ENCODE measurements at regions not wholly inside any gene's neighbourhood (a gene's known extent, or its start where the extent isn't known, plus 50 kb on each side); places are given as distances from the start of the nearest gene placed in this dataset.

DNA sequence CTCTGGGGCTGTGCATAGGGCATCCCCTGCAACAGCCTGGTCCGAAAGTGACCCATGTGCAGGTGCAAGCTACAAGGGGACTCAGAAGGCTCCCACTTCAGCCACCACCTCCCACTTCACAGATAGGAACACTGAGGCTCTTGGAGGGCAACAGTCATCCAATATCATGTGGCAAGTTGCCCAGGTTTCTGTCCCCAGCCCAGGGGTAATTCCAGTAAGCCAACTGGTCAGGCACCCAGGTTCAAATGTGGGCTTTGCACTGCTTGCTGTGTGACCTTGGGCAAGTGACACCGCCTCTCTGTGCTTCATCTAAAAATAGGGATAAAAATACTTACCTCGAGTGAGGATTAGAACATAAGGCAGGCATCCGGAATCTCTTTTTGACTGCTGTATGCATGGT is 62.0 kb upstream of the SIRPA start:
- no peak overlapping the region for H3K4me2 ChIP-seq (ENCODE audit: insufficient read depth, low read length)
- ChIA-PET POLR2A (no interaction called here), CTCF (interaction anchor here (4.4 kb wide), 1 partner anchor 31 kb away, joined by 17 read pairs; no protein-coding TSS in a partner anchor)
- no peak overlapping the region for H3K9ac ChIP-seq (replicated peaks; ENCODE audit: extremely low read depth, insufficient read depth, low read length)
- H2AFZ ChIP-seq (ENCODE audit: low read depth, low read length) = no peak overlapping the region
- intact Hi-C loops (cut with micrococcal nuclease) = no loop called here
- no peak for DNase-seq (ENCODE audit: low read depth, low spot score)
- TF ChIP-seq POLR2AphosphoS5 (IDR thresholded peaks at IDR 0.05; ENCODE audit: insufficient read depth, low read depth, low read length) (no peak), JUN (IDR thresholded peaks at IDR 0.05; ENCODE audit: borderline replicate concordance, insufficient read depth, insufficient read length, low read depth) (no peak), POLR2A (IDR thresholded peaks at IDR 0.05; ENCODE audit: low read depth, low read length) (no peak), FOS (IDR thresholded peaks at IDR 0.05; ENCODE audit: borderline replicate concordance, insufficient read depth, low read length) (no peak), GATA2 (IDR thresholded peaks at IDR 0.05; ENCODE audit: insufficient read depth, insufficient read length, low read depth, low read length) (no peak), CTCF (IDR thresholded peaks at IDR 0.05; ENCODE audit: extremely low read depth in 1 of 2, insufficient read depth in 1 of 2, low read depth in 1 of 2, low read length in 2 of 2) (no peak), MAX (IDR thresholded peaks at IDR 0.05; ENCODE audit: insufficient read depth, insufficient read length) (no peak), EZH2 (IDR thresholded peaks at IDR 0.05; ENCODE audit: borderline replicate concordance, low read depth, low read length, severe bottlenecking) (no peak), MYC (IDR thresholded peaks at IDR 0.05; ENCODE audit: low read depth, low read length) (no peak)
- no peaks in the 10 kb centered on the region for H3K79me2 ChIP-seq (ENCODE audit: control insufficient read depth, insufficient read depth, low read length)
- no TSS peak for BruUV-seq (replicated peaks)
- H3K9me3 ChIP-seq (replicated peaks; ENCODE audit: control insufficient read depth, insufficient read depth, low read length) = no peaks in the 10 kb centered on the region
- H3K27ac ChIP-seq (ENCODE audit: insufficient read depth, low read depth, low read length) = no peak overlapping the region
- no peak overlapping the region for H3K4me3 ChIP-seq (replicated peaks in 1 of 3; ENCODE audit: insufficient read depth in 1 of 3, low read depth in 1 of 3, low read length in 3 of 3)
- dilution Hi-C loops (cut with MboI; ENCODE audit: extremely low pct_ligation_motif_present, low sequenced_read_pairs) = no loop called here
- H4K20me1 ChIP-seq (replicated peaks; ENCODE audit: control insufficient read depth, extremely low read depth, insufficient read depth, low read length) = no peaks in the 10 kb centered on the region
- no peaks in the 10 kb centered on the region for H3K9me1 ChIP-seq (replicated peaks; ENCODE audit: control insufficient read depth, extremely low read depth, insufficient read depth, low read length)
- peaks cover 9% of the 10 kb centered on the region for H3K4me1 ChIP-seq (ENCODE audit: control insufficient read depth, extremely low read depth, insufficient read depth, low read length)
- FAIRE-seq = no peak
- H3K36me3 ChIP-seq (ENCODE audit: control insufficient read depth in 2 of 2, extremely low read depth in 1 of 2, insufficient read depth in 2 of 2, low read length in 2 of 2) = no peaks in the 10 kb centered on the region
- H3K27me3 ChIP-seq (ENCODE audit: control insufficient read depth in 2 of 2, insufficient read depth in 2 of 2, low read length in 2 of 2) = peaks cover 9 to 26% of the 10 kb centered on the region in 2 experiments

Data from endothelial cell of umbilical vein (primary cell).